GM19455 (cell line): ENCODE measurements at regions not wholly inside any gene's neighbourhood (a gene's known extent, or its start where the extent isn't known, plus 50 kb on each side); places are given as distances from the start of the nearest gene placed in this dataset.

Experiments
- ATAC-seq: cut with Tn5 transposase; IDR thresholded peaks from one replicate; pipeline ENCODE4 v1.9.1; 2021; ENCODE audit not compliant: unreplicated experiment

DNA sequence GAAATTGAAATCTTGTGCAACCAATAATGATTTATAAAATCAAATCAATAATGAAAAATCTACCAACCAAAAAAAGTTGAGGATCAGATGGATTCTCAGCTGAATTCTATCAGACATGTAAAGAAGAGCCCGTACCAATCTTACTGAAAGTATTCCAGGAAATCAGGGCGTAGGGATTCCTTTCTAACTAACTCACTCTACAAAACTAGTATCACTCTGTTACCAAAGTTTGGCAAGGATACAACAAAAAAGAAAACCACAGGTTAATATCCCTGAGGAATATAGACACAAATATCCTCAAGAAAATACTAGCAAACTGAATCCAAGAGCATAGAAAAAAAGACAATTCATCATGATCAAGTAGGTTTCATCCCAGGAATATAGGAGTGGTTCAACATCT, 52.8 kb upstream of the ADGRL4 start:
- ATAC-seq: no peak
